ENCODE measurements at regions not wholly inside any gene's neighbourhood (a gene's known extent, or its start where the extent isn't known, plus 50 kb on each side); places are given as distances from the start of the nearest gene placed in this dataset.
A peak's percentile ranks its signal among the peaks of the same experiment; 100 is the strongest.

DNA sequence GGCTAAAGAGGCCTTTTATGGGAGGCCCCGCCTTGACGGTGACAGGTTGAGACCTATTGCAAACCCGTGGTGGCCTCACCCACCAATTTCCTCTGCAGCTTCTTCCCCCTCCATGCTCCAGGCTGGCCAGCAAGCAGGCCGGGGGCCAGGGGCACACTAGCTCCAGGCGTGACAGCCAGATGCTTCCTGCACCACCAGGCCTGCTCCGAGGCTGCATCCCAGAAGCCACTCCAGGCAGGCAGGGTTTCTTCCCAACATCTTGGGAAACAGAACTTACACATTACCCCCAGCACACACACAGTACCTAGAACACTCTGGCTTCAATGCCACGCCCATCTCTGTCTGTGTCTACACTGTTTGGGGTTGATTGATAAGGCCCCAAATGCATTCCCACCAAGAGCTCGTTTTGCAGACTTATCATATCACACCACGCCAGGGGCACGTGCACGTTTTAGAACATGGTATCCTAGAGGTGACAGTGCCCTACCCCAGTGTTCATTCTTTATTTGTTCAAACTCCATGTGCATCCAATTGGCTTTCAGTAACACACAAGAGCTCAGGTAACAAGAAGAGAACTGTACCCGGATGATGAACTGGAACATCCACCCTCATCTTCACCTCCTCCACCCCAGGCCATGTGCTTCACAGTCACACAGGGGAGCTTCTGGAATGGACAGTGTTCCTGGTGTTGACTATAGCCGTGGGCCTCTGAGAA lies 221.4 kb upstream of the RREB1 start (continued):
- TF ChIP-seq ETV5 (CRISPR knock-in tag; IDR thresholded peaks at IDR 0.05; ENCODE audit: low read depth) (peak; percentile 74; the same call in 1 of the 2 replicates), FOXJ3 (CRISPR knock-in tag; IDR thresholded peaks at IDR 0.05) (no peak), NONO (IDR thresholded peaks at IDR 0.05; ENCODE audit: low read depth in 2 of 2, low read length in 1 of 2) (no peak), MTA2 (IDR thresholded peaks at IDR 0.05; ENCODE audit: low read depth) (peak; percentile 61), ZNF12 (CRISPR knock-in tag; IDR thresholded peaks at IDR 0.05) (0 out of 2 replicates have a peak, but pooled peaks have one; percentile 47), TBL1XR1 (IDR thresholded peaks at IDR 0.05; ENCODE audit: low read length in 2 of 2) (no peak), ARID1B (IDR thresholded peaks at IDR 0.05) (peak; percentile 83), ID3 (CRISPR knock-in tag; IDR thresholded peaks at IDR 0.05) (no peak; the same call in 1 of the 2 replicates), ID3 (tag; IDR thresholded peaks at IDR 0.05) (peak; percentile 83), POLR2AphosphoS2 (IDR thresholded peaks at IDR 0.05; ENCODE audit: low read length) (no peak), FOXO4 (CRISPR knock-in tag; IDR thresholded peaks at IDR 0.05) (0 out of 2 replicates have a peak, but pooled peaks have one; percentile 35), ARID3A (IDR thresholded peaks at IDR 0.05; ENCODE audit: borderline replicate concordance, low read depth, low read length) (no peak)
- TF ChIP-seq, protein P1, sequence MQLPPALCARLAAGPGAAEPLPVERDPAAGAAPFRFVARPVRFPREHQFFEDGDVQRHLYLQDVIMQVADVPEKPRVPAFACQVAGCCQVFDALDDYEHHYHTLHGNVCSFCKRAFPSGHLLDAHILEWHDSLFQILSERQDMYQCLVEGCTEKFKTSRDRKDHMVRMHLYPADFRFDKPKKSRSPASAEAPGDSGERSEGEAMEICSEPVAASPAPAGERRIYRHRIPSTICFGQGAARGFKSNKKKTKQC (CRISPR knock-in tag; IDR thresholded peaks at IDR 0.05), result peak; percentile 77; the same call in 1 of the 2 replicates
- TF ChIP-seq, protein P2, sequence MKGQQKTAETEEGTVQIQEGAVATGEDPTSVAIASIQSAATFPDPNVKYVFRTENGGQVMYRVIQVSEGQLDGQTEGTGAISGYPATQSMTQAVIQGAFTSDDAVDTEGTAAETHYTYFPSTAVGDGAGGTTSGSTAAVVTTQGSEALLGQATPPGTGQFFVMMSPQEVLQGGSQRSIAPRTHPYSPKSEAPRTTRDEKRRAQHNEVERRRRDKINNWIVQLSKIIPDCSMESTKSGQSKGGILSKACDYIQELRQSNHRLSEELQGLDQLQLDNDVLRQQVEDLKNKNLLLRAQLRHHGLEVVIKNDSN (CRISPR knock-in tag; IDR thresholded peaks at IDR 0.05), result peak; percentile 67; the same call in 1 of the 2 replicates
- TF ChIP-seq, protein P3, sequence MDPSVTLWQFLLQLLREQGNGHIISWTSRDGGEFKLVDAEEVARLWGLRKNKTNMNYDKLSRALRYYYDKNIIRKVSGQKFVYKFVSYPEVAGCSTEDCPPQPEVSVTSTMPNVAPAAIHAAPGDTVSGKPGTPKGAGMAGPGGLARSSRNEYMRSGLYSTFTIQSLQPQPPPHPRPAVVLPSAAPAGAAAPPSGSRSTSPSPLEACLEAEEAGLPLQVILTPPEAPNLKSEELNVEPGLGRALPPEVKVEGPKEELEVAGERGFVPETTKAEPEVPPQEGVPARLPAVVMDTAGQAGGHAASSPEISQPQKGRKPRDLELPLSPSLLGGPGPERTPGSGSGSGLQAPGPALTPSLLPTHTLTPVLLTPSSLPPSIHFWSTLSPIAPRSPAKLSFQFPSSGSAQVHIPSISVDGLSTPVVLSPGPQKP (CRISPR knock-in tag; IDR thresholded peaks at IDR 0.05), result no peak
- TF ChIP-seq, protein P4, sequence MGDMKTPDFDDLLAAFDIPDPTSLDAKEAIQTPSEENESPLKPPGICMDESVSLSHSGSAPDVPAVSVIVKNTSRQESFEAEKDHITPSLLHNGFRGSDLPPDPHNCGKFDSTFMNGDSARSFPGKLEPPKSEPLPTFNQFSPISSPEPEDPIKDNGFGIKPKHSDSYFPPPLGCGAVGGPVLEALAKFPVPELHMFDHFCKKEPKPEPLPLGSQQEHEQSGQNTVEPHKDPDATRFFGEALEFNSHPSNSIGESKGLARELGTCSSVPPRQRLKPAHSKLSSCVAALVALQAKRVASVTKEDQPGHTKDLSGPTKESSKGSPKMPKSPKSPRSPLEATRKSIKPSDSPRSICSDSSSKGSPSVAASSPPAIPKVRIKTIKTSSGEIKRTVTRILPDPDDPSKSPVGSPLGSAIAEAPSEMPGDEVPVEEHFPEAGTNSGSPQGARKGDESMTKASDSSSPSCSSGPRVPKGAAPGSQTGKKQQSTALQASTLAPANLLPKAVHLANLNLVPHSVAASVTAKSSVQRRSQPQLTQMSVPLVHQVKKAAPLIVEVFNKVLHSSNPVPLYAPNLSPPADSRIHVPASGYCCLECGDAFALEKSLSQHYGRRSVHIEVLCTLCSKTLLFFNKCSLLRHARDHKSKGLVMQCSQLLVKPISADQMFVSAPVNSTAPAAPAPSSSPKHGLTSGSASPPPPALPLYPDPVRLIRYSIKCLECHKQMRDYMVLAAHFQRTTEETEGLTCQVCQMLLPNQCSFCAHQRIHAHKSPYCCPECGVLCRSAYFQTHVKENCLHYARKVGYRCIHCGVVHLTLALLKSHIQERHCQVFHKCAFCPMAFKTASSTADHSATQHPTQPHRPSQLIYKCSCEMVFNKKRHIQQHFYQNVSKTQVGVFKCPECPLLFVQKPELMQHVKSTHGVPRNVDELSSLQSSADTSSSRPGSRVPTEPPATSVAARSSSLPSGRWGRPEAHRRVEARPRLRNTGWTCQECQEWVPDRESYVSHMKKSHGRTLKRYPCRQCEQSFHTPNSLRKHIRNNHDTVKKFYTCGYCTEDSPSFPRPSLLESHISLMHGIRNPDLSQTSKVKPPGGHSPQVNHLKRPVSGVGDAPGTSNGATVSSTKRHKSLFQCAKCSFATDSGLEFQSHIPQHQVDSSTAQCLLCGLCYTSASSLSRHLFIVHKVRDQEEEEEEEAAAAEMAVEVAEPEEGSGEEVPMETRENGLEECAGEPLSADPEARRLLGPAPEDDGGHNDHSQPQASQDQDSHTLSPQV (IDR thresholded peaks at IDR 0.05), result peak; percentile 99

Data from K562 (cell line).